ENCODE measurements at regions not wholly inside any gene's neighbourhood (a gene's known extent, or its start where the extent isn't known, plus 50 kb on each side); places are given as distances from the start of the nearest gene placed in this dataset.

DNA sequence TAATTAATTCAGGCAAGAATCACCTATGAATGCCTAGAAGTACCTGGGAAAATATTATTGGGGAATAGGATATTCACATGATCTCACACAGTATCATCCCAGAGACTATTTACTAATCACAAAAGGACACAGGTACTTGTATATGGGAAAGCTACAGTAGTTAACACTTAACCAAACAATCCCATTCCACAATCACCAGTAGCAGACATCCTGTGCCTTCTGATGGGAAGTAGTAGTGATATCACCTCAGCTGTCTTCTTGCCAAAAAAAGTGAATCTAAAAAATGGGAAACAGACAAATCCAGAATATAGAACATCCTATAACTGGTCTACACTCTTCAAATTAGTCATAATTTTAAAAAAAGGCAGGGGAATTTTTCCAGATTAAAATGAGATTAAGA, 75.6 kb upstream of the CCDC150 start:
- TF ChIP-seq, protein P1, sequence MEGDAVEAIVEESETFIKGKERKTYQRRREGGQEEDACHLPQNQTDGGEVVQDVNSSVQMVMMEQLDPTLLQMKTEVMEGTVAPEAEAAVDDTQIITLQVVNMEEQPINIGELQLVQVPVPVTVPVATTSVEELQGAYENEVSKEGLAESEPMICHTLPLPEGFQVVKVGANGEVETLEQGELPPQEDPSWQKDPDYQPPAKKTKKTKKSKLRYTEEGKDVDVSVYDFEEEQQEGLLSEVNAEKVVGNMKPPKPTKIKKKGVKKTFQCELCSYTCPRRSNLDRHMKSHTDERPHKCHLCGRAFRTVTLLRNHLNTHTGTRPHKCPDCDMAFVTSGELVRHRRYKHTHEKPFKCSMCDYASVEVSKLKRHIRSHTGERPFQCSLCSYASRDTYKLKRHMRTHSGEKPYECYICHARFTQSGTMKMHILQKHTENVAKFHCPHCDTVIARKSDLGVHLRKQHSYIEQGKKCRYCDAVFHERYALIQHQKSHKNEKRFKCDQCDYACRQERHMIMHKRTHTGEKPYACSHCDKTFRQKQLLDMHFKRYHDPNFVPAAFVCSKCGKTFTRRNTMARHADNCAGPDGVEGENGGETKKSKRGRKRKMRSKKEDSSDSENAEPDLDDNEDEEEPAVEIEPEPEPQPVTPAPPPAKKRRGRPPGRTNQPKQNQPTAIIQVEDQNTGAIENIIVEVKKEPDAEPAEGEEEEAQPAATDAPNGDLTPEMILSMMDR (IDR thresholded peaks at IDR 0.05) = no peak
- no peak for TF ChIP-seq POLR2A (IDR thresholded peaks at IDR 0.05)
